Breast epithelium (tissue), 3 donors: ENCODE measurements at regions not wholly inside any gene's neighbourhood (a gene's known extent, or its start where the extent isn't known, plus 50 kb on each side); places are given as distances from the start of the nearest gene placed in this dataset.

Source experiments
- CTCF ChIP-seq, 3 donors: fragments of 450-650 bp; IDR thresholded peaks; one replicate each; pipeline ENCODE4 v1.5.1; 2016 to 2017; ENCODE audit warnings: antibody characterized with exemption in 3 of 3, mild to moderate bottlenecking in 3 of 3, moderate library complexity in 3 of 3
- POLR2A ChIP-seq: fragments of 450-650 bp; IDR thresholded peaks from one replicate; pipeline ENCODE4 v1.6.1; 2016; ENCODE audit warnings: antibody characterized with exemption, mild to moderate bottlenecking, moderate library complexity

GRCh38 chr10:90226517-90226916 is 525.1 kb downstream of the KIF20B start:
- TF ChIP-seq POLR2A: no peak
- TF ChIP-seq CTCF (IDR thresholded peaks at IDR 0.05): no peak
